GM19238 (cell line): ENCODE measurements at regions not wholly inside any gene's neighbourhood (a gene's known extent, or its start where the extent isn't known, plus 50 kb on each side); places are given as distances from the start of the nearest gene placed in this dataset.

Source experiments
- DNase-seq: peaks from one replicate; pipeline ENCODE4 v3.0.0; 2011; ENCODE audit warnings: low spot score; ENCODE audit not compliant: insufficient read length

- DNase-seq: no peak
These were observed 191.9 kb upstream of the KCNJ16 start for GRCh38 chr17:69883120-69883519.

DNA sequence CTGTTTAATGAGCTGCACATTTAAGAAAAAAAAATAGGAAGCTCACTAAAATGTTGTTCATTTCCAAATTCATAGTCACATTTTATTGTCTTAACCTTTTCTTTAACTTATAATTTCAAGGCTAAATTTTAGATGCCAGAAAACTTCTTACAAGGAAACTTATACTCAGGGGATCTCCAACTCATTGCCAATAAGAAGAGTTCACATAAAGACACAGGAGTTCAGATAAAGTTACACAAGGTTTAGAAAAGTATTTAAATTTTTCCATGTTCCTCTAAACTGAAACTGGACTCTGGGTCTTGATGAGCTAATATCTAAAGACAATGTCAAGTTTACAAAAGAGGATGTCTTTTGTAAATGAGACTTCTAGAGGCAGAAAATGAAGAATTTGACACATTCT is 190.7 kb upstream of the KCNJ16 start:
- DNase-seq: no peak

DNA sequence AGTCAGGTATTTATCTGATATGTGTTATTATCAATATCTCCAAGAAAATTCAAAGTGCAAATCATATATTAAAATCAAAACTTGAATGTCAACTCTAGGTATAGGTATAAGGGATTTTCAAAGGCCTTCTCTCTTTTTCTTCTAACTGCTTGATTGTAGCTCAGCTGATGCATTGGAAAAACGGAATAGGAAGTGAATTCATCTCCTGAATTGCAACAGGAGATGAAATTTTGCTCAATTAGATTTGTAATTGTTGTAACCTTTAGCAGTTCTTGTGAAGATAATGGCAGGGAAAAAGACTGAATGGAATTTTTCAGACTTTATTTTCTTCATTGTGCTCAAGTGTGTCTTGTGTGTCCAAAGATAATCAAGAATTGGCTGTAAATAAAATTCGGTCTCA is 190.2 kb upstream of the KCNJ16 start:
- no peak for DNase-seq

DNA sequence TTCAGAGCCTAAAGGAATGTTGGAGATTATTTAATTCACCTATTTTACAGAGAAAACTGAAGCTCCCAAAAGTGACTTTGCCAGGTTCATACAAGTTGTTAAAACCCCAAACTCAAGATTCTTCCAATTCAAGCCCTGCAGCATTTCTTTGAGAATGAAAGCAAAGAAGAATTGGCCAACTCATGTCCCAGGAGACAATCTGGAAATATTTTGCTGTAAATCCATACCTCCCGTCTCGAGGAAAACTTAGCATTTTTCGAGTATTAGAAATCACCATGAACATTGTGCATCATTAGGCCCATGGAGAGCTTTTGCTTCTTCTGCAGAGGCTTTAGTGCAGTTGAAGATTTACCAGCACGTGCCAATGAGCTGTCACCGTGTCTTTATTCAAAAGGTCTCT is 176.4 kb upstream of the KCNJ16 start:
- DNase-seq: no peak

GRCh38 chr17:69900101-69900500 is 174.9 kb upstream of the KCNJ16 start:
- no peak for DNase-seq

- DNase-seq: no peak
These were observed 174.2 kb upstream of the KCNJ16 start for GRCh38 chr17:69900829-69901228.

DNA sequence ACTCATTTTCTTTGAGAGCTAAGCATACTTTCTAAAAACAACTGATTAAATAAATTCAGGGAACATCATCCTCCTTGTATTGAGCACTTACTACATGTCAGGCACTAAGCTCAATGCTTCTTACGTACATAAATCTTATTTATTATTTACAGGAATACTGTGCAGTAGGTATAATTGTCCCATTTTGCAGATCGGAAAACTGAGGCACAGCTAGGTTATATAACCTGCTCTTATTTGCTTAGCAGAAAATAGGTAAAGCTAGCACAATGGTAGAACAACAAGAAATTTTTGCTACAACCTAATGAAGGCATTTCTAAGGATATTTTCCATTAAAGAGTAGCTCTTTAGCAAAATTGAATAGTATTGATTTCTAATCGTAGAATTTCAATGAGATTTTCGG is 168.7 kb upstream of the KCNJ16 start:
- DNase-seq: no peak

GRCh38 chr17:69907132-69907847 is 167.7 kb upstream of the KCNJ16 start:
- DNase-seq: no peak

GRCh38 chr17:69908626-69909368 is 166.2 kb upstream of the KCNJ16 start:
- no peak for DNase-seq

GRCh38 chr17:69909389-69909788 is 165.6 kb upstream of the KCNJ16 start:
- no peak for DNase-seq

DNA sequence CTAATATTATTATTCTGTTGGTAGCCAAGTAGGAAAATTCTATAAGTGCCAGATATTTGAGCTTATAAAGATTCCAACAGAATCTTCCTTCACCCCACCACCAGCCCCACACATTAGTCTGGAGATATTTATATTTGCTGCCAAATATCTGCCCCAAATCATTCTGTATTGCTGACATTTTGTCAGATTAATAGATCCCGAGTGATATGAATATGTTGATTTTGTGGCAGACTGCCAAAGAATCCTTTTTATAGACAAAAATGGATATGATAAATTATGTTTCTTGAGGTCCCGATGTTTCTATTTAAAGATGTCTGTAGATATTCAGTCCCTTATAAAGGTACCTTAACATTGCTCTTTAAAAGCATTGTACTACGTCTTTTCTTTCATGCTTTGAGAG is 162.2 kb upstream of the KCNJ16 start:
- DNase-seq: no peak

DNA sequence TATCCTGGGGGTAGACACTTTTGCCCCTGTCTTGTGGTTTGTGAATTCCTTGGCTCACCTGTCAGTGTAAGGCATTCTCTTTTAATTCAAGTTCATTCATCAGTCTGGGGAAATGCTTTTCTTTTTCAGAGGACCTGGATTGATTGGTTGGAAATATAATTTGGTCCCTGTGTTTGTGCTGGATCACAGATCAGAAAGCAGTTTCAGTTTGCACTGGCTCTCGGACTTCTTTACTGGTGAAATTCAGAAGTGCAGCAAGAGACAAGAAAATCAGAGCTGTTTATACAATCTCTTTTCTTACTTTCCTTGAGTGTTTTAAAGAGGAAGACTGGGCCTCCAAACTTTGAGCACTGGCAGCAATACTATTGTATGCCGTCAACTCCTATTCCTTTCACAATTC is 161.8 kb upstream of the KCNJ16 start:
- no peak for DNase-seq

DNA sequence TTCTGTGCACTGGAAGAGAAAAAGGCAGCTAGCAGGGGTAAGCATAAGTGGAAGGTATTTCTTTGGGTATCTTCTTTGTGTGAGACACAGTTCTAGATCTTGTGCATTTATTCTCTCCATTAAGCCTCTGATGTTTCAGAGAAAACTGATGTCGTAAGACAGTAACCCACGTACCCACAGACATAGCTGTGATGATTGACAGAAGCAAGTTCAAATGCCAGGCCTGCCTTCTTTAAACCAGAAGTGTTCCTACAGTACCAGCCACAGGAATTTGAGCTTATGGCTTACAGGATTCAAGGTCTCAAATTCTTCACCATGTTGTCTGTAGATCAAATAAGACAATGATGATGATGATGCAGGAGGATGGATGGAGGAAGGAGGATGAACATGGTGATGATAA is 161.4 kb upstream of the KCNJ16 start:
- no peak for DNase-seq

- no peak for DNase-seq
These were observed 160.5 kb upstream of the KCNJ16 start for GRCh38 chr17:69914520-69914919.

DNA sequence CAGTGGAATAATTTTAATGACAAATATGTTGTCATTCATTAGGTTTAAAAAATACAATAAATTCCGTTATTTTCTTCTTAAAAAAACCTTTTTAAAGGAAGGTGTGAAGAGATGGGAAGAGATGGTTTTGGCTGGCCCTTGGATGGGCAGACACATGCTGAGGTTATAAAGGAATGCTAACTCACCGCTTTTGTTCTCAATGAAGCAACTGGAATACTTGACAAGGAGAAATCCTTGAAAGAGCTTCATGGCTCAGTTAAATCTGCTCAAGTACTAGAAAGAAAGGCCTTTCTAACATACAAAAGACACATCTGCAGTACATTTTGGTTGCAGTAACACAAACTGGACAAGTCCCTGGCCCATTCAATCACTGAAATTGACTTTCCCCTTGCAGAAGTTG is 158.3 kb upstream of the KCNJ16 start:
- no peak for DNase-seq

GRCh38 chr17:69918164-69918563 is 156.9 kb upstream of the KCNJ16 start:
- no peak for DNase-seq

DNA sequence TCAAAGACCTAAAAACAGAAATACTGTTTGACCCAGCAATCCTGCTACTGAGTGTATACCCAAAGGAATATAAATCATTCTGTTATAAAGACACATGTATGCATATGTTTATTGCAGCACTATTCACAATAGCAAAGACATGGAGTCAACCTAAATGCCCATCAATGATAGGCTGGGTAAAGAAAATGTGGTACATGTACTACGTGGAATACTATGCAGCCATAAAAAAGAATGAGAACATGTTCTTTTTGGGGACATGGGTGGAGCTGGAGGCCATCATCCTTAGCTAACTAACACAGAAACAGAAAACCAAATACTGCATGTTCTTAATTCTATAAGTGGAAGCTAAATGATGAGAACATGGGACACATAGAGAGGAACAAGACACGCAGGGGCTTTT is 155.2 kb upstream of the KCNJ16 start:
- no peak for DNase-seq

DNA sequence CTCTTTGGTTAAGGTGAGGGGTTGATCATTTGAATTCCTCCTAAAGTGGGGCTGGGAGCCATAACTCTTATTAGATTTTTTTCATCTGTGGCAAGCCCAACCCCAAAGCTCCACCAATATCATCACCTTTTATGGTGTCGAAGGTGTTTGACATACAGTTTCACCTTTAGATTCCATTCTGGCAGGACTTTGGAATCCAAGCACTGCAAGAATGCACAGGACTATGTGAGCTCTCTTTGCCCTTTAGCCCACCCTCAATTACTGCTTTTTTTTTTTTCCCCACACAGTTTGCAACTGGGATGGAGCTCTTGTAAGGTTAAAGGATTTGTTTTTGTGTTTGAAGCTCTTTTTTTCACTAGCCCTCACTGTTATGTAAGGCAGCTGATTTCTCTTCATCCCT is 154.0 kb upstream of the KCNJ16 start:
- DNase-seq: no peak

GRCh38 chr17:69928611-69929010 is 146.4 kb upstream of the KCNJ16 start:
- no peak for DNase-seq

DNA sequence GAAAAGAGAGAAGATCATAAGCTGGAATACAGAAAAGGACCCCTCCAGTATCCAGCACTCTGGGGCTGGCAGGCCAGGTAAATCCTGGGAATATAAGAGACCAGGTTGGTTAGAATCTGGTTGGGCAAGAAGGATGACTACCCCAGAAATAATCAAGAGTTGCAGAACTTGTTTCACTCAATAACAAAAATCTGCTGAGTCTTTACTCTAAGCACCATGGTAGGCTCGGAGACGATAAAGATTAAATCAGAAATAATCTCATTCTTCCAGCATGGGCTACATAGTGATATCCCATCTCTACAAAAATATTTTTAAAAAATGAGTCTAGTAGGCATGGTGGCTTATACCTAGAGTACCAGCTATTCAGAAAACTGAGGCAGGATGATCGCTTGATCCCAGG is 138.0 kb upstream of the KCNJ16 start:
- DNase-seq: no peak

DNA sequence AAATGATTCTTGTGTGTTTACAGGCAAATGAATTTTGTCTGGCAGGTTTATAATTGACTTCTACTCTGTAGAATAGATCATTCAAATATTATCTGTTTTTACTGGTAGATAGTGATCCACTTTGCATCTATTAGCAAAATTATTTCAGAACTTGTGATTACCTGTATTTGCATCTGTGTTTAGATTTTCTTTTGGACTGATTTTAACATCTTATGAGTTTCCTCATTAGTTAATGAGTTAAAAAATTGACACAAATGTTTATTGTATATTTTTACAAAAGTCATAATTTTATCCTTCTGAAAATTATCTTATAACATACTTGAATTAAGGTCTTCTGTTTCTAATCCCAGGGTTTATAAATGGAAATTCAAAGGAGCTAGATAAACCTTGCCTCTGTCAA is 132.0 kb upstream of the KCNJ16 start:
- no peak for DNase-seq

GRCh38 chr17:69944406-69944805 is 130.6 kb upstream of the KCNJ16 start:
- no peak for DNase-seq

DNA sequence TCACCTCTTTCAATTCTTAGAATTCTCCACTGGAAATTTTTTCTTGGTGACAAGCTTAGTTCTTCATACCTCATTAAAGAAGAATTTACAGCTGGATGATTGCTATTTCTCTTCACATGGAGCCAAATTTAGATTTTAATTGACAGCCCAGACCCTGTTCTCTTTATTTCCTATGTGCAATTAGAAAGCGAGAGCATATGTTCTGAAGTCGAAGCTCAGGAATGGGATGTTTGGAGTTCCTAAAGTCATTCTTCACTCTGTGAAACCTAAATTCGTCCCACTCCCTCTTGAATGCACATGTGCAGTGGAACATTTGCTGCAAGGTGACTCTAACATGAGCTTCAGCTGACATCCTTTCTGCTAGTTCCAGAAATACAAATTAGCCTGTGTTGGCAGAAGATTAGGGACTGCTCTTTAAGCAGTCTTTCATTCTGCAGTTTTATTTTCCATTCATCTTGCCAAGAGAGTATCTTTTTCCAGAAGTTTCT is 129.3 kb upstream of the KCNJ16 start:
- DNase-seq: no peak
